SU-DHL-6 (cell line): ENCODE measurements at regions not wholly inside any gene's neighbourhood (a gene's known extent, or its start where the extent isn't known, plus 50 kb on each side); places are given as distances from the start of the nearest gene placed in this dataset.

Source experiments
- H2AFZ ChIP-seq: fragments of 200-600 bp; sonication (generic); 2 replicates; pipeline ENCODE4 v1.6.1; 2014; ENCODE audit warnings: low read depth, mild to moderate bottlenecking, moderate library complexity, mixed read lengths, antibody characterized with exemption, low read length; ENCODE audit not compliant: severe bottlenecking
- H3F3A ChIP-seq: fragments of 200-600 bp; shearing (Covaris generic); 2 replicates; pipeline ENCODE4 v1.6.0; 2016; ENCODE audit warnings: antibody characterized with exemption, mild to moderate bottlenecking; ENCODE audit not compliant: insufficient read depth
- H3K27ac ChIP-seq: fragments of 200-600 bp; sonication (generic); 2 replicates; pipeline ENCODE4 v1.5.1; 2016; ENCODE audit warnings: low read depth, mild to moderate bottlenecking, low read length, moderate library complexity, mixed read lengths
- H3K27me3 ChIP-seq: fragments of 200-600 bp; sonication (generic), shearing (Covaris generic); 2 replicates; pipeline ENCODE4 v1.6.0; 2014; ENCODE audit warnings: mild to moderate bottlenecking, low read length
- H3K36me3 ChIP-seq: fragments of 200-600 bp; sonication (generic); 2 replicates; pipeline ENCODE4 v1.6.1; 2014; ENCODE audit warnings: mild to moderate bottlenecking, low read length, mixed read lengths
- H3K4me2 ChIP-seq: fragments of 300-600, 200-600 bp; shearing (Covaris generic), sonication (generic); 2 replicates; pipeline ENCODE4 v1.6.0; 2014; ENCODE audit warnings: low read length, low read depth, mild to moderate bottlenecking; ENCODE audit not compliant: poor library complexity, severe bottlenecking
- H3K4me3 ChIP-seq: fragments of 200-600 bp; sonication (generic); 2 replicates; pipeline ENCODE4 v1.5.1; 2014; ENCODE audit warnings: antibody characterized with exemption, low read length, mild to moderate bottlenecking, mixed read lengths; ENCODE audit not compliant: insufficient read depth, poor library complexity, severe bottlenecking
- H3K79me2 ChIP-seq: fragments of 200-600 bp; sonication (generic); 2 replicates; pipeline ENCODE4 v1.6.1; 2014; ENCODE audit warnings: mild to moderate bottlenecking, low read length, moderate library complexity; ENCODE audit not compliant: insufficient read depth
- H3K9ac ChIP-seq: fragments of 200-600 bp; sonication (generic); 2 replicates; pipeline ENCODE4 v1.7.0; 2014; ENCODE audit warnings: mild to moderate bottlenecking, low read length
- H3K9me2 ChIP-seq: fragments of 200-600 bp; sonication (generic); replicated peaks from 2 replicates; pipeline ENCODE4 v1.6.1; 2014; ENCODE audit warnings: low read length; ENCODE audit not compliant: insufficient read depth
- H3K9me3 ChIP-seq: fragments of 200-600 bp; sonication (generic); 2 replicates; pipeline ENCODE4 v1.6.1; 2014; ENCODE audit warnings: low read length, mixed read lengths; ENCODE audit not compliant: insufficient read depth
- H4K20me1 ChIP-seq: fragments of 200-600 bp; sonication (generic); 2 replicates; pipeline ENCODE4 v1.6.1; 2014; ENCODE audit warnings: low read depth, mild to moderate bottlenecking, antibody characterized with exemption, low read length, moderate library complexity, mixed read lengths
- CTCF ChIP-seq: fragments of 200-600 bp; sonication (generic); IDR thresholded peaks from one replicate; pipeline ENCODE4 v1.5.1; 2017; ENCODE audit warnings: antibody characterized with exemption, mild to moderate bottlenecking, low read length, moderate library complexity; ENCODE audit not compliant: insufficient read depth, poor library complexity, severe bottlenecking
- EZH2phosphoT487 ChIP-seq: fragments of 200-600 bp; sonication (generic), shearing (Covaris generic); conservative IDR thresholded peaks from 2 replicates; pipeline ENCODE4 v1.6.1; 2018; ENCODE audit warnings: mild to moderate bottlenecking, antibody characterized with exemption, low read length, moderate library complexity, mixed read lengths

DNA sequence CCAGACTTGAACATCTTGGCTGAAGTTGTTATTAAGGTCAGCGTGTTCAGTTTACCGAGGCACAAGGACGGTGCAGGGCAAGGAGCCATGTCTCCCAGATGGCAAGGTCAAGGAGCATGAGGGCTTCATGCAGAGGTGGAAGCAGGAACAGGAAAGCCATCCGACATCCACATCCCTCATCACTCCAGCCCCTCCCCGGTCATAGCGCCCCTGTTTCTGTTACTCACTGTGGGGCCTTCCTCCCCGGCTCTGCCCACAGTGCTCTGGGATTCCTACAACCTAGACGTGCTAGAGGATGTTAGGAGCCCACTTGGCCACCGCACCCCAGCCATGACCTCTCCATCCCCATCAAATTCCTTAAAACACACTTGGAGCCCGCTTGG lies 146.7 kb downstream of the TTLL2 start:
- Histone ChIP-seq H3K27ac (no peak overlapping the region), H3K9me2 (no peaks in the 10 kb centered on the region), H3K36me3 (no peaks in the 10 kb centered on the region), H3K4me3 (no peak overlapping the region), H3K9ac (no peak overlapping the region), H3F3A (no peaks in the 10 kb centered on the region), H3K9me3 (no peaks in the 10 kb centered on the region), H3K79me2 (no peaks in the 10 kb centered on the region), H3K4me2 (no peak overlapping the region), H3K27me3 (no peaks in the 10 kb centered on the region), H4K20me1 (no peaks in the 10 kb centered on the region), H2AFZ (no peak overlapping the region)
- TF ChIP-seq EZH2phosphoT487 (no peak), CTCF (no peak)

- no peak overlapping the region for H3K4me3 ChIP-seq
- H3K9me3 ChIP-seq = no peaks in the 10 kb centered on the region
- no peaks in the 10 kb centered on the region for H3F3A ChIP-seq
- no peak overlapping the region for H2AFZ ChIP-seq
- TF ChIP-seq EZH2phosphoT487 = no peak
- TF ChIP-seq CTCF = no peak
- no peaks in the 10 kb centered on the region for H3K27me3 ChIP-seq
- H3K79me2 ChIP-seq = no peaks in the 10 kb centered on the region
- H3K4me2 ChIP-seq = no peak overlapping the region
- H3K9ac ChIP-seq = no peak overlapping the region
- H3K27ac ChIP-seq = no peak overlapping the region
- no peaks in the 10 kb centered on the region for H3K9me2 ChIP-seq
- H4K20me1 ChIP-seq = no peaks in the 10 kb centered on the region
- H3K36me3 ChIP-seq = no peaks in the 10 kb centered on the region
Measured at GRCh38 chr6:167472148-167472547, 147.3 kb downstream of the TTLL2 start.

GRCh38 chr6:167472880-167473279 lies 148.0 kb downstream of the TTLL2 start:
- no peaks in the 10 kb centered on the region for H4K20me1 ChIP-seq
- no peak overlapping the region for H3K4me2 ChIP-seq
- no peaks in the 10 kb centered on the region for H3K9me2 ChIP-seq
- no peak overlapping the region for H3K4me3 ChIP-seq
- H3K27me3 ChIP-seq = no peaks in the 10 kb centered on the region
- TF ChIP-seq CTCF (no peak), EZH2phosphoT487 (no peak)
- no peak overlapping the region for H2AFZ ChIP-seq
- no peak overlapping the region for H3K27ac ChIP-seq
- no peak overlapping the region for H3K9ac ChIP-seq
- H3K36me3 ChIP-seq = no peaks in the 10 kb centered on the region
- no peaks in the 10 kb centered on the region for H3K79me2 ChIP-seq
- H3K9me3 ChIP-seq = no peaks in the 10 kb centered on the region
- no peaks in the 10 kb centered on the region for H3F3A ChIP-seq

DNA sequence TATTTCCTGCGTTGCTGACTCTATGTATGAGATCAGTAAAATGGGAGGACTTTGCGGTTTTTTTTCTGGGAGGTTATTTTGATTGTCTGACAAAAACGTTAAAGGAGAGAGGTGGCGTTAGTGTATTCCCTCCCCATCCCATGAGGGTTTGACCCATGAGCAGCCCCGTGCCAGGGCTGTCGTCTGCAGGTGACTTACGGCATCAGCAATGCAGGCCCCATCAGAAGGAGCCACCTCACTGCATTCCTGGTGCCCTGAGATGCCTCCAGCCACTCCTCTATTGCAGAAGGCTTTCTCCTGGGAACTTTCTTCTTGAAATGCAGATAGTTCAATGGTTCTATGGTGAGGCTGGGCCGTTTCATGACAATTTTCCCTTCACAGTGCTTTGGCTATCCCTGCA lies 149.3 kb downstream of the TTLL2 start:
- no peaks in the 10 kb centered on the region for H3K9me2 ChIP-seq
- H3K9ac ChIP-seq = no peak overlapping the region
- H3K27ac ChIP-seq = no peak overlapping the region

More for the DNA sequence above, 149.3 kb downstream of the TTLL2 start:
- Histone ChIP-seq H3K9me3 (no peaks in the 10 kb centered on the region), H4K20me1 (no peaks in the 10 kb centered on the region), H3K36me3 (no peaks in the 10 kb centered on the region), H3K79me2 (no peaks in the 10 kb centered on the region), H3K4me2 (no peak overlapping the region), H2AFZ (no peak overlapping the region), H3K4me3 (no peak overlapping the region), H3F3A (no peaks in the 10 kb centered on the region), H3K27me3 (no peaks in the 10 kb centered on the region)
- TF ChIP-seq EZH2phosphoT487 (no peak), CTCF (no peak)
